ENCODE measurements at regions not wholly inside any gene's neighbourhood (a gene's known extent, or its start where the extent isn't known, plus 50 kb on each side); places are given as distances from the start of the nearest gene placed in this dataset.

GRCh38 chr2:17043173-17043572, 377.5 kb upstream of the CYRIA start:
- no peak overlapping the region for H3K4me3 ChIP-seq (ENCODE audit: low read depth, low read length)
- no peak for TF ChIP-seq MYC (IDR thresholded peaks at IDR 0.05; ENCODE audit: low read depth, low read length)
- TF ChIP-seq, protein P1, sequence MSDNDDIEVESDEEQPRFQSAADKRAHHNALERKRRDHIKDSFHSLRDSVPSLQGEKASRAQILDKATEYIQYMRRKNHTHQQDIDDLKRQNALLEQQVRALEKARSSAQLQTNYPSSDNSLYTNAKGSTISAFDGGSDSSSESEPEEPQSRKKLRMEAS (IDR thresholded peaks at IDR 0.05; ENCODE audit: low read depth, low read length): no peak
- no peak for TF ChIP-seq POLR2A (IDR thresholded peaks at IDR 0.05; ENCODE audit: extremely low read depth, insufficient read length)
- TF ChIP-seq, protein P2, sequence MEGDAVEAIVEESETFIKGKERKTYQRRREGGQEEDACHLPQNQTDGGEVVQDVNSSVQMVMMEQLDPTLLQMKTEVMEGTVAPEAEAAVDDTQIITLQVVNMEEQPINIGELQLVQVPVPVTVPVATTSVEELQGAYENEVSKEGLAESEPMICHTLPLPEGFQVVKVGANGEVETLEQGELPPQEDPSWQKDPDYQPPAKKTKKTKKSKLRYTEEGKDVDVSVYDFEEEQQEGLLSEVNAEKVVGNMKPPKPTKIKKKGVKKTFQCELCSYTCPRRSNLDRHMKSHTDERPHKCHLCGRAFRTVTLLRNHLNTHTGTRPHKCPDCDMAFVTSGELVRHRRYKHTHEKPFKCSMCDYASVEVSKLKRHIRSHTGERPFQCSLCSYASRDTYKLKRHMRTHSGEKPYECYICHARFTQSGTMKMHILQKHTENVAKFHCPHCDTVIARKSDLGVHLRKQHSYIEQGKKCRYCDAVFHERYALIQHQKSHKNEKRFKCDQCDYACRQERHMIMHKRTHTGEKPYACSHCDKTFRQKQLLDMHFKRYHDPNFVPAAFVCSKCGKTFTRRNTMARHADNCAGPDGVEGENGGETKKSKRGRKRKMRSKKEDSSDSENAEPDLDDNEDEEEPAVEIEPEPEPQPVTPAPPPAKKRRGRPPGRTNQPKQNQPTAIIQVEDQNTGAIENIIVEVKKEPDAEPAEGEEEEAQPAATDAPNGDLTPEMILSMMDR (IDR thresholded peaks at IDR 0.05; ENCODE audit: low read depth, low read length): no peak
- DNase-seq (ENCODE audit: low read depth): no peak

GRCh38 chr2:17036361-17036760, 370.7 kb upstream of the CYRIA start:
- no peak for DNase-seq (ENCODE audit: low read depth)
- no peak for TF ChIP-seq MYC (IDR thresholded peaks at IDR 0.05; ENCODE audit: low read depth, low read length)
- no peak for TF ChIP-seq POLR2A (IDR thresholded peaks at IDR 0.05; ENCODE audit: extremely low read depth, insufficient read length)
- TF ChIP-seq, protein P1 (IDR thresholded peaks at IDR 0.05; ENCODE audit: low read depth, low read length): no peak
- TF ChIP-seq, protein P2 (IDR thresholded peaks at IDR 0.05; ENCODE audit: low read depth, low read length): no peak

GRCh38 chr2:17035010-17035409, 369.4 kb upstream of the CYRIA start:
- DNase-seq (ENCODE audit: low read depth): no peak

More at GRCh38 chr2:17036361-17036760, 370.7 kb upstream of the CYRIA start:
- H3K4me3 ChIP-seq (ENCODE audit: low read depth, low read length): no peak overlapping the region

GRCh38 chr2:17030047-17030446, 364.4 kb upstream of the CYRIA start:
- no peak overlapping the region for H3K4me3 ChIP-seq (ENCODE audit: low read depth, low read length)
- DNase-seq (ENCODE audit: low read depth): no peak
- TF ChIP-seq POLR2A (IDR thresholded peaks at IDR 0.05; ENCODE audit: extremely low read depth, insufficient read length): no peak
- TF ChIP-seq, protein P1 (IDR thresholded peaks at IDR 0.05; ENCODE audit: low read depth, low read length): no peak
- TF ChIP-seq MYC (IDR thresholded peaks at IDR 0.05; ENCODE audit: low read depth, low read length): no peak
- TF ChIP-seq, protein P2 (IDR thresholded peaks at IDR 0.05; ENCODE audit: low read depth, low read length): no peak

More at GRCh38 chr2:17035010-17035409, 369.4 kb upstream of the CYRIA start:
- no peak overlapping the region for H3K4me3 ChIP-seq (ENCODE audit: low read depth, low read length)
- TF ChIP-seq, protein P1 (IDR thresholded peaks at IDR 0.05; ENCODE audit: low read depth, low read length): no peak
- TF ChIP-seq, protein P2 (IDR thresholded peaks at IDR 0.05; ENCODE audit: low read depth, low read length): no peak
- TF ChIP-seq POLR2A (IDR thresholded peaks at IDR 0.05; ENCODE audit: extremely low read depth, insufficient read length) (no peak), MYC (IDR thresholded peaks at IDR 0.05; ENCODE audit: low read depth, low read length) (no peak)

GRCh38 chr2:17012297-17012696, 346.7 kb upstream of the CYRIA start:
- no peak for TF ChIP-seq MYC (IDR thresholded peaks at IDR 0.05; ENCODE audit: low read depth, low read length)
- no peak overlapping the region for H3K4me3 ChIP-seq (ENCODE audit: low read depth, low read length)
- no peak for DNase-seq (ENCODE audit: low read depth)

DNA sequence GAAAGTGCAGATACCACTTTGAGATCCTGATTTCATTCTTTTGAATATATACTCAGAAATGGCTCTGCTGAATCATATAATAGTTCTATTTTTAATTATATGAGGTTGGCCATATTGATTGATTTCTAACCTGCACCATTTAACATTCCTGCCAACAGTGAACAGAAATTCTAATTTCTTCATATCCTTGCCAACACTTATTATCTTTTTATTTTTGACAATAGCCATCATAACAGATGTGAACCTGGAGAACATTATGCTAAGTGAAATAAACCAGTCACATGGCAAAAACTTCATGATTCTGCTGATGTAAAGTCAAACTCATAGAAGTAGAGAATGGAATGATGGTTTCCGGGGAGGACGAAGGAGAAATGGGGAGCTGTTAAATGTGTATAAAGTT, 344.5 kb upstream of the CYRIA start:
- TF ChIP-seq POLR2A (IDR thresholded peaks at IDR 0.05; ENCODE audit: extremely low read depth, insufficient read length): no peak
- H3K4me3 ChIP-seq (ENCODE audit: low read depth, low read length): no peak overlapping the region
- DNase-seq (ENCODE audit: low read depth): no peak

- DNase-seq (ENCODE audit: low read depth): no peak
- H3K4me3 ChIP-seq (ENCODE audit: low read depth, low read length): no peak overlapping the region
- TF ChIP-seq POLR2A (IDR thresholded peaks at IDR 0.05; ENCODE audit: extremely low read depth, insufficient read length) (no peak), MYC (IDR thresholded peaks at IDR 0.05; ENCODE audit: low read depth, low read length) (no peak)
Observed at GRCh38 chr2:17000184-17000482, 334.5 kb upstream of the CYRIA start.
